Stimulated activated CD8-positive, alpha-beta memory T cell treated with anti-CD3 and anti-CD28 coated beads, Interleukin-4, amount 100 ng/mL, for 1 hour (primary cell): ENCODE measurements at regions not wholly inside any gene's neighbourhood (a gene's known extent, or its start where the extent isn't known, plus 50 kb on each side); places are given as distances from the start of the nearest gene placed in this dataset.

Source experiments
- DNase-seq, 2 donors: peaks; one replicate each; pipeline ENCODE4 v3.0.0-alpha.2; 2020; ENCODE audit warnings: low read depth in 2 of 2, low spot score in 1 of 2

DNA sequence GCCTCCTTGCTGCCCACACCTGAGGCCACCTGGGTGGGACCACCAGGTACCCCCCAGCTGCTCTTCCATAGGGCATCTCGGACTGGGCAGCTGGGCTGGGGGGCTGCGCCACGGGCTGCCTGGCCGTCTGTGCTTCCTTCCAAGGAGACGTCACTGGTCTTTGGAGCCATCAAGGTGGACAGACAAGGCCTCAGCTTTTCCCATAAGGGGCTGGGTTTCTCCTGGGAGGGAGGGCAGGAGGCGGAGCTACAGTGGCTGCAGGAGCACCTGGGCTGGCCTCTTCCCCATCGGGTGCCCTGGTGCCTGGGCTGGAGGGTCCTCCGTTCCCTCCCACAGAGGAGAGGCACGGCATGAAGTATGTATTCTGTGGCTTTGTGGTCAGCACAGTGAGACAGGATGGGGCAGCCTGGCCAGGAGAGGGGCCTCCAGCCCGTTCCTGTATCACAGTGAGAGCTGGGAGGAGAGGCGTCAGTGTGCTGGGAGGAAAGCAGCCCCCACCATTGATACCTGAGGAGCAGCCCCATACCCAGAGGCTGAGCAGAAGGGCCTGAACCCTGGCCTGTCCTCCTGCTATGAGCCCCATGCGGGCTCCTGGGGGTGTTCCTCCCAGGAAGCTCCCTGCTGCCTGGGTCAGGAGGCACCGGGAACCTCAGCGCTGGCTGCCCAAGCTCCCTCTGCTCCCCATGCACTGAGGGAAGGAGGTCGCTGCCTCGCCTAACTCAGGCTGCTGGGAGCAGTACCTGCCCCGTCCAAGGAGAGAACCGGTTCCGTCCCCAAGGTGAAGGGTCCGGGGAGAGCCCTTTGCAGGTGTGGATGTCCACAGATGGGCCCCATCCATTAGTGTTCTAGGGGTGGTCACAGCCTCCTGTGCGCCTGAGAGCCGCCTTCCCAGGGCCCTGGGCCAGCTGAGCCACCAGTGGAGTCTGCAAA lies 1075.0 kb downstream of the BRD1 start:
- DNase-seq: no peak

DNA sequence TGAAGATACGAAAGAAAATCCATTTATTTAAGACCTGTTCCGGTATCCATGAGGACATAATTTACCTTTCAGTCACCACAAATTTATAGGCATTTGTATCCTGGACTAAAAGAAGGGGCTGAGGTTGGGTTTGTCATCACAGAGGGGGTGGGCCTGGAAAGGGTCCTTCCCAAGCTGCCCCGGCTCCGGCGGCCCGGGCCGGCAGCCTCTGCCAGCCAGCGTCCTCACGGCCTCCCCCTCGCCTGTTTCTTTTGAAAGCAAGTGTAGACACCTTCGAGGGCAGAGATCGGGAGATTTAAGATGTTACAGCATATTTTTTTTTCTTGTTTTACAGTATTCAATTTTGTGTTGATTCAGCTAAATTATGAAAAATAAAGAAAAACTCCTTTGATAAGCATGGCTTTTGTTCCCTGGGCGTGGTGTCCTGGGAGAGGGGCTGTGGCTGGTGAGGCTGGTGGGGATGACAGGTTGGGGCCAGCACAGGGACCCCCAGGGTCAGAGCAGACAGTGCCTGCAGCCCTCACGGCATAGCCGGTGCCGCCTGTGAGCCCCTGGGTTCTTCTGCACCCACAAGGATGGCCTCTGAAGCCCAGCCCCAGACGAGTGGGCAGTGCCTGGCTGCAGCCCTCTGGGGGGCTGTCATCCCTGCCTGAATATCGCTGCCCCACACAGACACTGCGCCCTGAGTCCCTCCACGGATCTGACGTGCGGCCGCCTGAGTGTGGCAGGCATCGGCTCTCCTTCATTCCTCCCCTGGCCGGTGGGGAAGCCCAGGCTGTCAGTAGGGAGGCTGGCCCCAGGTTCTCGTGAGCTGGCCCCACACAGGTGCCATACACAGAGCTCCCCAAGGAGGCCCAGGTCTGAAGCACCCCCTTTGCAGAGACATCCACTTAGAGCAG lies 1075.9 kb downstream of the BRD1 start:
- no peak for DNase-seq

DNA sequence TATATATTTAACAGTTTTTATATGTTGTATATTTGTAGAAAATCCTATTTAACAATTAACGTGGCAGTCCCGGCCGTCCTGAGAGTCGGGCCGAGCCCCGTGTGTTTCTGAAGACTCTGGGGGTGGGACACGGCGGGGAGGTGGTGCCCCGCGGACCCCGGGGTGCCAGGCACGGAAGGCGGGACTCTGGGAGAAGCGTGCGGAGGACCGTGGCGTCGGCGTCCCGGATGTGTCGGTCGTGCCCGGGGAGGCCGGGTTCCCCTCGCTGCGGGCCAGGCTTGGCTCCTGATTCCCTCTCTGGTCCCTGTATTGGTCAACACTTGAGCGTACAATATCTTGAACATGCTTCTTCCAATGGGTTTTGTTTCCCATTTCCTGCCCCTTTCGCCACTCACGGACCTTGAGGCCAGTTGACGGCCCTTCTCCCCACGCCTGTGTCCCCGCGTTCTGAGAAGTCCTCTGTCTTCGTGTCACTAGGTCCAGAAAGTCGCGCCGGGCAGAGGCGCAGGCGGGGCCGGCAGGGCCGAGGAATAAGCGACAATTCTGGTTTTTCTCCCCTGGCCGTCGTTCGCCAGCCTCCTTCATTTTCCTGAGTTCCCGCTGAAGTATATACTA lies 1076.7 kb downstream of the BRD1 start:
- DNase-seq: no peak

DNA sequence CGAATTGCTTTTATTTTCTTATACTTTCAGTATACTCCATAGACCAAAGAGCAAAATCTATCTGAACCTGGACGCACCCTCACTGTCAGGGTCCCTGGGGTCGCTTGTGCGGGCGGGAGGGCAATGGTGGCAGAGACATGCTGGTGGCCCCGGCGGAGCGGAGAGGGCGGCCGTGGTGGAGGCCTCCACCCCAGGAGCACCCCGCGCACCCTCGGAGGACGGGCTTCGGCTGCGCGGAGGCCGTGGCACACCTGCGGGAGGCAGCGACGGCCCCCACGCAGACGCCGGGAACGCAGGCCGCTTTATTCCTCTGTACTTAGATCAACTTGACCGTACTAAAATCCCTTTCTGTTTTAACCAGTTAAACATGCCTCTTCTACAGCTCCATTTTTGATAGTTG lies 1077.4 kb downstream of the BRD1 start:
- no peak for DNase-seq

DNA sequence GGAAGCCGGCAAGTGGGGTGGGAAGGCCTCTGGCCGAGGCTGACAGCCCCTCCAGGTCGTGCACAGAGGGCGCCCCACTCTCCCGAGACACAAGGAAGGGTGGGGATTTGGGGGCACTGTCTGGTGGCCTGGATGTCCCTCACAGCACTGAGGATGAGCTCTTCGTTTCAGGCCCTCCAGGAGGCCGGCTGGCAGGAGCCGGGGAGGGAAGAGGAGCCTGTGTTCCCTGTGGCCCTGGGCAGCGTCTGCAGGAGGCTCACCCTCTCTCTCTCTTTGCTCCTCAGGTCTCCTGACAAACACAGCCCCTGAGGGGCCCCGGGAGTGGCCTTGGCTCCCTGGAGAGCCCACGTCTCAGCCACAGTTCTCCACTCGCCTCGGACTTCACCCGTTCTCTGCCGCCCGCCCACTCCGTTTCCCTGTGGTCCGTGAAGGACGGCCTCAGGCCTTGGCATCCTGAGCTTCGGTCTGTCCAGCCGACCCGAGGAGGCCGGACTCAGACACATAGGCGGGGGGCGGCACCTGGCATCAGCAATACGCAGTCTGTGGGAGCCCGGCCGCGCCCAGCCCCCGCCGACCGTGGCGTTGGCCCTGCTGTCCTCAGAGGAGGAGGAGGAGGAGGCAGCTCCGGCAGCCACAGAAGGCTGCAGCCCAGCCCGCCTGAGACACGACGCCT lies 1078.0 kb downstream of the BRD1 start:
- no peak for DNase-seq

DNA sequence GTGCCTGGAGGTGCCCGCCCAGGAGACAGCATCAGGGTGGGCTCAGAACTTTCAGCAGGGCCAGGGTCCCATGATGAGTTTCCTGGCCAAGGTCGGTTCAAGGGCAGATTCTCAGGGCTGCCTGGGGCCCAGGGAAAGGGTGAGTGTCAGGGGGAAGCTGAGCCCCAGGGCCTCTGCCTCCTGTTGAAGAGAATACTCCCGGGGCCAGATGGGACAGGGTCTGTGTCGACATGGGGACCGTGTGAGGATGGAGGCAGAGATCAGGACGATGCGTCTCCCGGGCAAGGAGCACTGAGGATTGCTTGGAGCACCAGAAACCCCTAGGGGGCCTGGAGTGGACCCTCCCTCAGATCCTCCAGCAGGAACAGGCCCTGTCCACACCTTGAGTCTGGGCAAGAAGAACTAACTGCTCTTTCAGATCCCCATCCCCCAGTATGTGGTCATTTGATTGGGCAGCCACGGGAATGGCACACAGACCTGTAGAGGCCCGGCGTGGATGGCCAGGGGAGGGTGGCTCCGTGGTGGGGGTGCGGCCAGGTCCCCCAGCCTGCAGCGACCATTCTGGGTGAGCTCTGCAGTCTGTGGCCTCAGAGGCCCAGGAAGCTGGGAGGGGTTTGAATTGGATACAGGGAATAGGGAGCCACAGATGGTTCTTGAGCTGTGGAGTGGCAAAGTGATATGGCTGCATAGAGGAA lies 1078.7 kb downstream of the BRD1 start:
- no peak for DNase-seq

DNA sequence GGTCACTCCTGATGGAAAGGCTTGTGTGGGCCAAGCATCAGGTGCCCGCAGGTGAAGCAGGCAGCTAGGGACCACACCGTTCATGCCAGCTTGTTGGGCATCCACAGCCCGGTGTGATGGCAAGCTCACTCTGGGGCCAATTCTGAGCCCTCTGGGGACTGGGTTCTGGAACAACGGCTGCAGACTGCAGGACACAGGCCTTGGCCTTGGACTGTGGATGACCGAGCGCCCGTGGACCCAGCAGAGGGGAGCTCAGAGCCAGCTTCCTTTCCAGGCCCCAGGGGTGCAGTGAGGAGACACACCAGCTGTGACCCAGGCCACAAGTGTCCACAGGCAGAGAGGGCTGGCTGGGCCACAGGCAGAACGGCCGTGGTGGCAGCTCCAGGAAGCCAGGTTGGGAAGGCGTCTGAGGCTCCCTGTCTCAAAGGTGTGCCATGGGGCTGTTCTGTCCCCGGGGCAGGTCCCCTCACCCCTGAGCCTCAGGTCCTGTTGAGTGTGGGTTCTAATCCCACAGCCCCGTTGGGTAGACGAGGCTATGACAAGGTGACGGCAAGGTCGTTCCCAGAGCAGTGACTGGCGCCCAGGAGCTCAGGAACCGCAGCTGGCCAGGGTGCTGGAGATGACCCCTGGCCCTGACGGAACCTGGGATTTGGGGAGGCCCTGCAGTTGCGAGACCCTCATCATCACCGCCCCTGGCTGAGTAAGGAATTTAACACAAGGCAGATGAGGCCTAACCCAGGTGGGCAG lies 1079.4 kb downstream of the BRD1 start:
- DNase-seq: no peak

DNA sequence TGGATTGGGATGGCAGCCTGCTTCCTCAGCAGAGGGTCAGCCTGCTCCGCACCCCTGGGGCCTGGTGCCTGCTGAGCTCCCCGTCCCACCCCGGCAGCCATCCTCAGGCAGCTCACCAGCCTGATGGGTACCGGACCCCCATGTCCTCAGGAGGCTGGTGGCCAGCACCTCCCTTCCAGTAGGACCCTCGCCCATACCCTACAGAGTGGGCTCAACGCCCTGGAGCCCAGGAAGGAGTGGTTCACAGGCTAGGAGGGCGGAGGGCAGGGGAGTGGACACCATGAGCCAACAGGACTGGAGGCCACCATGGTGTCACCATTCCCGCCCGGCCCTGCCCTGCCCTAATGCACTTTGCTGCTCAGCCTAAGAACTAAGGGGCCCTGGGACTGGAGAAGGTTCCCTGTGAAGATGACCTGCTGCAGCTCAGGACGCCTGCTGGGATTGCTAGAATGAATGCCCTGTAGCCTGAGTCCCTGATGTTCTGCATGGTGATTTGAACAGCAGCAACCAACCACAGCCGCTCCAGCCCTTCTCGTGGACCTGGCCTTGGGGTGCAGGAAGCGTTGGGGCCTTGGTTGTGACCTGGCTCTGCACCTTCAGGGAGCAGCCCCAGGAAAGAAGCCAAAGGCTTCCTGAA lies 1080.8 kb downstream of the BRD1 start:
- no peak for DNase-seq

DNA sequence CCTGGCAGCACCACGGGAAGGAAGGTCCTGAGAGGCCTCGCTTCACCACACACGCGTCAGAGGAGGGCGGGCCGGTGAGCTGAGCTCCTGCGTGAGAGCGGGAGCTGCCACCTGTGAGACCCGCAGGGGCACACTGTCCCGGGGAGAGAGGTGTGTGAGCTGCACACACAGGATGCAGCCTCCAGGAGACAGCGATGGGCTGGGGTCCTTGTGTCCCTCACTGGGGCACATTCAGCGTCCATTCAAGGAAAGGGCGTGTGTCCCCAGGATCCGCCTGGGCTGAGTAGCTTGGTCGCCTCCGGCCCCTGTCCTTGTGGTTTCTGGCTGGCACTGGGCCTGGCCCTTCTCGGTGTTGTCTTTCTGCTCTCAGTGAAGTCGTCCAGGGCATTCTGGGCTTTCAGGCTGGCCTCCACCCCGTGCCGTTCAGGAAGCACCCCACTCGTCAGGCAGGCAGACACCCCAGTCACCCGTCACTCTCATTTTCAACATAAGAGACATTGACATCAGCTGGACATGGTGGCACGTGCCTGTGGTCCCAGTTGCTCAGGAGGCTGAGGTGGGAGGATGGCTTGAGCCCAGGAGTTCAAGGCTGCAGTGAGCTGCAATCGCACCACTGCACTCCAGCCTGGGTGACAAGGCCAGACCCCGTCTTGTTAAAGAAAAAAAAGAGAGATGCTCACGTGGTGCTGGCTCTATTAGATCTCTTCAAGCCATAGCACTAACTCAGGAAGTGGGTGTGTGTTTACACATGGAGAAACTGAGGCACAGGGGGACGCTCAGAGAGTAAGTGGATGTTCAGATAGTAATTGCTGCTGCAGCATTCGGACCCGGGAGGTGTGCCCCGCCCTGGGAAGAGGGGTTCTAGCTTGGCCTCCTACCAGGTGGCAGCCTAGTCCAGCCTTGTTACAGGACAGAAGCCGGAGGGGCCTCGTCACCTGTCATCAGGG lies 1081.6 kb downstream of the BRD1 start:
- no peak for DNase-seq

DNA sequence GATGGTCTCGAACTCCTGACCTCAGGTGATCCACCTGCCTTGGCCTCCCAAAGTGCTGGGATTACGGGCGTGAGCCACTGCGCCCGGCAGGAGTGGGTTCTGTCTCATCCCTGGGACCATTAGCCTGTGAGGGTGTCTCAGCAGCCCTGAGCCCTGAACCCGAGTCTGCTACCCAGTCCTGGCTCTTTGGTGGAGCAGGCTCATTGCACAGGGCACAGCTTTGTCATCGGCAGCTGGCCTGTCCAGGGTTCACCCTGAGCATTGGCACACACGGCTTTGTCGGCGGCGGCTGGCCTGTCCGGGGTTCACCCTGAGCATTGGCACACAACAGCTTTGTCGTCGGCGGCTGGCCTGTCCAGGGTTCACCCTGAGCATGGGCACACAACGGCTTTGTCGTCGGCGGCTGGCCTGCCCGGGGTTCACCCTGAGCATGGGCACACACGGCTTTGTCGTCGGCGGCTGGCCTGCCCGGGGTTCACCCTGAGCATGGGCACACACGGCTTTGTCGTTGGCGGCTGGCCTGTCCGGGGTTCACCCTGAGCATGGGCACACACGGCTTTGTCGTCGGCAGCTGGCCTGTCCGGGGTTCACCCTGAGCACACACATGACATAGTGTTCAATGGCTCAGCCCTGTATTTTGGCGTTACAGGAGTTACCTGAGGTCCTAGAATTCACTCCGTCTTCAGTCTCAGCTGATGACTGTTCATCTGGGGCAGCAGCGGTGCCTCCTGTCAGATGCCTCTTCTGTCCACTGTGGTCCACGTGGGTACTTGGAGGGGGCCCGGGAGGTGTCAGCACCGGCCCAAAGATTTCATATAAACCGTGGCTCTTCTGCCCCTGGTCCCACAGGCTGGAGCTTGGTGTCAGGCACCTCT lies 1082.5 kb downstream of the BRD1 start:
- no peak for DNase-seq

DNA sequence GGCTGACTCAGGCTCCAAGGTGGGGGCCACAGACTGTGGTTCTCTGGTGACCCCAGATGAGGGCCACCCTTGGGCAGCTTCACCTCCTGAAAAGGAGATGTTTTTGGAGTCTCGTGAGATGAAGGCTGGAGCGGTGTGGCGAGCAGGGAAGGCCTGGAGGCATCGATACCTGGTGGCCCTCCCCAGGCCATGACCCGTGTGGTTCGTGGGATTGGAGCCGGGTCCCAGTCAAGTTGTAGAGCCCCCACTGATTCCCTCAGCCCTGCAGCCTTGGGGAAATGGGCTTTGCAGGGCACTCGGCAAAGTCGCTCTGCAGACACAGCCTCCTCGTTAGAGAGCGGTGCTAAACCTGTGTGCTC lies 1083.4 kb downstream of the BRD1 start:
- DNase-seq: no peak

DNA sequence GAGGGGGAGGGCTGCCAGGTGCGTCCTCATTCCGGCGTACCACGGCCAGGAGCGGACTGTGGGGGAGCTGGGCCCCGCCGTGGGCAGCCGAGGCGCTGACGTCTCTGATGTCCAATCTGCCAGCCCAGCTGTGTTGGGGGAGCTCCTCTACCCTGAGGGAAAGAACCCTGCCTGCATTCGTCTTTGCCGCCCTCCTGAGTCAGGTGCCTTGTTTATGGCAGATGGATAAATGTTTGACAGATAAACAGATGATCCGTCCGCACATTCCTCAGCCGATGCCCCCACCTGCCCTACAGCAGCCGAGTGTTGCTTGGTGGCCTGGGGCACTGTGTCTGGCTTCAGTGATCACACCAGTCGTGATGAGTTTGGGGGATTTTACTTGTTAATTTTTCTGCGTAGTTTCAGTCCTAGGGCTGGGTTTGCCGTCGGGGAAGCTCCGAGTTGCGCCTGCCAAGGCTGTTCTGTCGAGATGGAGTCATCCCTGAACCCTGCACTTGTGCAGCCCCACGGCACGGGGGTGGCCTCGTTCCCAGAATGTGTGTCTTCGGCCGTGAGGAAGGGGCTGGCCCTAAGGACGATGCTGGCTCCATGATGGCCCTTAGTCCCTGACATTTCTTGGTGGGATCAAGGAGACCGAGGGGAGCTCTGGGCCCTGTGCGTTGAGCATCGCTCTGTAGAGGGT lies 1083.9 kb downstream of the BRD1 start:
- DNase-seq: no peak

DNA sequence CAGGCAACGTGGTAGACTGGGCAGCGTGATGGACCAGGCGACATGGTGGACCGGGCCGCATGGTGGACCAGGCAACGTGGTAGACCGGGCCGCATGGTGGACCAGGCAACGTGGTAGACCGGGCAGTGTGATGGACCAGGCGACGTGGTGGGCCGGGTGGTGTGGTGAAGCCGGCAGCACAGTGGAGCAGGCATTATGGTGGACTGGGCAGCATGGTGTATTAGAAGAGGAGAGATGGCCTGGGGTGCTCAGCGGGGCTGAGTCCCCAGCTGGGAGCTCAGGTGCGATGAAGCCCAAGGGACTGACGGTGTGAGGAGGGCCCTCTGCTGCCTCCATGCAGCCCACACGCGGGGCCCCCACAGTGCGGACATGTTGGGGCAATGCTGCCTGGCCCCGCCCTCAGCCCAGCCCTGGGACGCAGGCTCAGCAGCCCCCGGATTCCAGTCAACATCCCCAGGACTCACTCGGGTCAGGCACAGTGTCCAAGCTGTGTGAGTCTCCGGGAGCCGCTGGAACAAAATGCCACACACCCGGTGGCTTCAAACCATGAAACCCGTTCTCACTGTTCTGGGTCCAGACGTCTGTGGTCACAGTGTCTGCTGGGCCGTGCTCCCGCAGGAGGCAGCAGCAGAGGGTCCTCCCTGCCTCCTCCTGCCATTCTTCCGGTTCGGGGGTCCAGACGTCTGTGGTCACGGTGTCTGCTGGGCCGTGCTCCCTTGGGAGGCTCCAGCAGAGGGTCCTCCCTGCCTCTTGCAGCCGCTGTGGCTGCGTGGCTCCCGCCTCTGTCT lies 1084.9 kb downstream of the BRD1 start:
- DNase-seq: no peak

DNA sequence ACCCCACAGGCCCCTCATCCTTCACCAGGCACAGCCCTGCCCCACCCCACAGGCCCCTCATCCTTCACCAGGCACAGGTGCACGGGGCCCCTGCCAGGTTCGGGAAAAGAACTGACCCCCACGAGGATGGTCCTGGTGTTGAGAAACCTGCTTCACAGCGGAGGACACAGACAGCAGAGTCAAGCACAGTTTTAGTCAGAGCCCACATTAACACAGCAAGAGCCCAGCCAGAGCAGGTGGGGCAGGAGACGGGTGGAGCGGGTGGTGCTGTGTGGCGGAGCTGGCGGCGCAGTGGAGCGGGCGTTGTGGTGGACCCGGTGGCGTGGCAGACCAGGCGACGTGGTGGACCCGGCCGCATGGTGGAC lies 1085.5 kb downstream of the BRD1 start:
- DNase-seq: no peak

DNA sequence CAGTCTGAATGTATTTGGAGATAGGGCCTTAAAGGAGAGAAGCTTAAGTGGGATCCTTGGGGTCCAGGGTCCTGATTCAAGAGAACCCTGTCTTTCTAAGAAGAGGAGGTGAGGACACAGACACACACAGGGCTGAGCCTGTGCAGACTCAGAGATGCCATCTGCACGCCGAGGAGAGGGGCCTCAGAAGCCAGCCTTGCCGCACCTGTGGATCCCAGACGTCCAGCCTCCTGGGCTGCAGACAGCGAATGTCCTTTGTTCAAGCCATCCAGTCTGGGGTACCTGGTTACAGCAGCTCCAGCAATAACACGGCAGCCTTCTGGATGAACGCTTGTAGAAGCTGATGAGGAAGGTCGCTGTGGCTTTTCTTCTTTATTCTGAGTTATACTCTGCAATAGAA lies 1086.1 kb downstream of the BRD1 start:
- DNase-seq: no peak
